GM06990 (cell line): ENCODE measurements at regions not wholly inside any gene's neighbourhood (a gene's known extent, or its start where the extent isn't known, plus 50 kb on each side); places are given as distances from the start of the nearest gene placed in this dataset.

Source experiments
- DNase-seq: peaks from one replicate; pipeline ENCODE4 v3.0.0-alpha.2; 2011; ENCODE audit not compliant: insufficient read length; ENCODE audit errors: extremely low read depth
- H3K27me3 ChIP-seq: replicated peaks from 2 replicates; pipeline ENCODE4 v1.6.0; 2011; ENCODE audit warnings: low read length; ENCODE audit not compliant: control insufficient read depth, insufficient read depth
- H3K36me3 ChIP-seq: 2 replicates; pipeline ENCODE4 v1.5.1; 2011; ENCODE audit warnings: low read length; ENCODE audit not compliant: control insufficient read depth, insufficient read depth
- H3K4me3 ChIP-seq: replicated peaks from 2 replicates; pipeline ENCODE4 v1.5.1; 2011; ENCODE audit warnings: low read depth, mild to moderate bottlenecking, control low read depth, low read length
- TF ChIP-seq, protein P1 (sequence below): IDR thresholded peaks from 2 replicates; pipeline ENCODE4 v1.5.1; 2011; ENCODE audit warnings: low read length, control low read depth, mild to moderate bottlenecking, inconsistent platforms; ENCODE audit not compliant: insufficient read depth, poor library complexity, severe bottlenecking

DNA sequence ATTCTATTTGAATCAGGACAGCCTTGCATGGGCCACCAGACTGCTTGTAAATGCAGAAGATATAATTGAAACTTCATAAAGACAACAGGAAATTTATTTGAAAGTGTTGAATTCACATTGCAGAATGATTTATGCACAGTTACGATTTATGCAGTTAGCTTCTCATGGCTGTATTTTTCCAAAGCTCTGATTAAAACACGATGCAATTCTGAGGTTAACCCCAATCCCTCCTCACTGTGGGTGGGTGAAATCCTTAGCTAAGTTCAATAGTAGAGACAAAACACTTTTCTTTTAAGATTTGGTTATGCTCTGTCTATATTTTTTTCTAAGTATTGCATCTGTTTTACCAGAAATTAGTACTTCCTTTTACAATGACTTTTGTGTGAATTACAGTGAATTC lies 728.8 kb upstream of the IGFBP3 start:
- H3K27me3 ChIP-seq, result no peaks in the 10 kb centered on the region
- no peaks in the 10 kb centered on the region for H3K36me3 ChIP-seq
- no peak for DNase-seq
- H3K4me3 ChIP-seq, result no peak overlapping the region
- TF ChIP-seq, protein P1, sequence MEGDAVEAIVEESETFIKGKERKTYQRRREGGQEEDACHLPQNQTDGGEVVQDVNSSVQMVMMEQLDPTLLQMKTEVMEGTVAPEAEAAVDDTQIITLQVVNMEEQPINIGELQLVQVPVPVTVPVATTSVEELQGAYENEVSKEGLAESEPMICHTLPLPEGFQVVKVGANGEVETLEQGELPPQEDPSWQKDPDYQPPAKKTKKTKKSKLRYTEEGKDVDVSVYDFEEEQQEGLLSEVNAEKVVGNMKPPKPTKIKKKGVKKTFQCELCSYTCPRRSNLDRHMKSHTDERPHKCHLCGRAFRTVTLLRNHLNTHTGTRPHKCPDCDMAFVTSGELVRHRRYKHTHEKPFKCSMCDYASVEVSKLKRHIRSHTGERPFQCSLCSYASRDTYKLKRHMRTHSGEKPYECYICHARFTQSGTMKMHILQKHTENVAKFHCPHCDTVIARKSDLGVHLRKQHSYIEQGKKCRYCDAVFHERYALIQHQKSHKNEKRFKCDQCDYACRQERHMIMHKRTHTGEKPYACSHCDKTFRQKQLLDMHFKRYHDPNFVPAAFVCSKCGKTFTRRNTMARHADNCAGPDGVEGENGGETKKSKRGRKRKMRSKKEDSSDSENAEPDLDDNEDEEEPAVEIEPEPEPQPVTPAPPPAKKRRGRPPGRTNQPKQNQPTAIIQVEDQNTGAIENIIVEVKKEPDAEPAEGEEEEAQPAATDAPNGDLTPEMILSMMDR, result no peak

DNA sequence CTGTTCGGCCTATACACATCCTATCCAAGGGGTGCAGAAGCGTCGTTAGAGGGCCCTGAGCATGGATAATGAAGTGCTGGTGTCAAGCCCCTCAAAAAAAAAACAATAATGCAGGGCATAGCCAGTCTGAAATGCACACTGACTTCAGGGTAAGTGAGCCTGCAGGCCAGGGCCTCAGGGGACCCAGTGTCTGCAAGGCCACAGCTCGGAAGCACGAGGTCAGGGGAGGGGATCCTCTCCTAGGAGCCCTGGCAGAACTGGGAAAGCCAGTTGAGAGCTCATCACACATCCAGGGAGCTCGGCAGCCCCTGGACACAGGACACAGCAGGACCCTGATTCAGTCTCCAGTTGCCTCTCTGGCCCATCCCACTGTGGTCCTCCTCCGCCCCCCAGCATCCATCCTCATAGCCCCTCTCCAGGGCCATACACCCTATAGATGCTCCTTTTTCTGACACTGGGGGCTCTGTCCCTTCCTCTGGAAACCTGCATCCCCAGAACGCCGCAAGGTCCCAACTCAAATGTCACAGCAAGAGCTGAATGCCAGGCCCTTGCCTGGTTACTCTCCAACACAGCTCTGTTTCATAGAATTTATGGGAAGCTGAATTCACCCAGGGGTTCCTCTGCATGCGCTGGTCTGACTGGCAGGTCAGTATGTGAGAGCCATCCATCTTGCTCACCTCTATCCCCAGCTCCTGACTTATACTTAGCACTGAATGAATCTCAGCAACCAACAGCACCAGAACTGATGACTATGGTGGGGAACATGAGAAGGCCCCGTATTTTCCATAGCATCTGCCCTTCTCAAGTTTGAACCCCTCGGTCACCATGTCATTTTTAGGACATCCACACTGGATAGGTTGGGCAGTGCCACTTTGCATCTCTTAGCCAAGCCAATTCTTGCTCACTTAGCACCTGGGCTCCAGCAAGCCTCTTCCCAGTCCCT lies 717.0 kb upstream of the IGFBP3 start:
- Histone ChIP-seq H3K27me3 (no peaks in the 10 kb centered on the region), H3K36me3 (no peaks in the 10 kb centered on the region), H3K4me3 (no peak overlapping the region)
- TF ChIP-seq, protein P1, result no peak
- no peak for DNase-seq

DNA sequence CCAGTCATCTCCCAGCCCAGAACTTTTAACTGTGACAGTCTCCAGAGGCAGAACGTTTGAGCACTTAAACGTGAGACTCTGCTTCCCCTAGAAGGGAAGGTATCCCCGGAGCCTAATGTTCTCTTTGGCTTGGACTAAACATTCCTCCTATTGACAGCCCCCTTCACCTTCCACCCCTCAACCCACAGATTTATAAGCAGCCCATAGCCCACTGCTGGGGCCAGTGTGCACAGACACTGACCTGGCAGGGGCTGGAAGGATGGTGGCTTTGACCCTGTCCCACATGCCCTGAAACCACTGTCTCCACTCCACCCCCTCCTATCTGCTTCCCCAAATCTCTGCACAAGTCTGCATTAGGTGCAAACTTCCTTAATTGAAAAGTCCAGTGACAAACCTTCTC lies 715.0 kb upstream of the IGFBP3 start:
- no peak for DNase-seq
- TF ChIP-seq, protein P1, result no peak
- no peaks in the 10 kb centered on the region for H3K27me3 ChIP-seq
- H3K4me3 ChIP-seq, result no peak overlapping the region
- H3K36me3 ChIP-seq, result no peaks in the 10 kb centered on the region

DNA sequence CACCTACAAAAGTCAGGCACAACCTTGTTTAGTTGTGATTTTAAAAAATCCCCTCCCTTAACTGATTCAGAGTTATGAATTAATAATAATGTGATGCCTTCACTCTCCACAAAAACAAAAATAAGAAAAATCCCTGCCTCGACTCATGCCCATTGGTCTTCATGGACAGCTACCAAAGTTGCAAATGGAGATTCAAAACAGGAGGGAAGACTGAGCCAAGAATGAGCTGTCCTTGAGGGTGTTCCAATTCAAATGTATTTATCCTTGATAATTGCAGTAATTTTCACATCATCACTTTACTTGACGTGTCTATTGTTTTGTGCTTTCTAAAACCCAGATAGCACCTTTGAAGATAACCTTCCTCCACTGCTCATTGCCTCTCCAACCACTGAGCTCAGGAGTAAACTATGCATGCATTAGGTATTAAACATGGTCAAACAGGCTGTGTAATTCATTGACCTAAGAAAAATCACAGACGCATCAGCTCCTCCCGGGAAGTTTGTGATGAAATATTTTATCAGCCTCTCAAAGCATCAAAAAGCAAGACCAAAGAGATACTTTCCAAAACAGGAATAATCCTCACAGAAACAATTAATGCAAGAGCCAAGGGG lies 712.7 kb upstream of the IGFBP3 start:
- TF ChIP-seq, protein P1, result no peak
- H3K27me3 ChIP-seq, result no peaks in the 10 kb centered on the region
- no peak for DNase-seq

DNA sequence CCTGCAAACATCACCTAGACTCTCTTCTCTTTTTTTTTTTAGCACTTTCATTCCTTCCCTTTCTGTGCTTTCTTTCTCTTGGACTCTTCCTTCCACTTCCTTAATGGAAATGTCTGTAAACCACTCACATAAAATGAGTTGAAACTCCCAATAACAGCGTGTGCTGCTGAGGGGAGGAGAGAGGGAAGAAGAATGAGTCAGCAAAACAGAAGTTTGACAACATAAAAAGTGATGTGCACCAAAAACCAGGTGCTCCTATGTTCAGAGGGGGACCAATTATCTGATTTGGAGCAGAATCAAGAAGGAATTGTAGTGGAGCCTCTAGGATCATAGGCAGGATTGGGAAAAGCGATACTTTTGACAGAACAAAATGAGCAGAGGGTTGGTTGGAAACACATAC lies 712.1 kb upstream of the IGFBP3 start:
- Histone ChIP-seq H3K27me3 (no peaks in the 10 kb centered on the region), H3K36me3 (no peaks in the 10 kb centered on the region), H3K4me3 (no peak overlapping the region)
- TF ChIP-seq, protein P1, result no peak
- no peak for DNase-seq

More for the DNA sequence above, 712.7 kb upstream of the IGFBP3 start:
- Histone ChIP-seq H3K36me3 (no peaks in the 10 kb centered on the region), H3K4me3 (no peak overlapping the region)
